ENCODE measurements at regions not wholly inside any gene's neighbourhood (a gene's known extent, or its start where the extent isn't known, plus 50 kb on each side); places are given as distances from the start of the nearest gene placed in this dataset.

DNA sequence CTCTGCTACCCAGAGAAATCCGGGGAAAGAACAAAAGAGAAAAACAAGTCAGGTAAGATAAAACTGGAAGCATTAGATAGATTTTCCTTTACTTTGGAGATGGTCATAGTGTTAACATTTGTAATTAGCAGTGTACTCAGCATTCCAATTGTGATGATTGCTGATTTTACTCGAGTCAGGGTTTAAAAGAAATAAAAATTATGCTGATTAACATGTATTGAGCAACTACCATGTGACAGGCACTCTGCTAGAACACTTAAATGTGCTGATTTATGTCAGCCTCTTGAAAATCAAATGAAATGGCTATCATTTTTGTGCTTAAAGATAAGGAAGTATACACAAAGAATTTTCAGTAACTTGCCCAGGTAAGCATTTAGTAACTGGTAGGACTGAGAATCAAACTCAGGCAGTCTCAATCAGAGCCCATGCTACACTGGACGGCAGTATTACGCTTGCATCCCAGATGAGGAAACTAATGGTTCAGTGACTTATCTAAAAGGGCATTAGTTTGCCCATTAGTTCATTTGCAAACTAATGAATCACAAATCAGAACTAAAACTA lies 735.1 kb upstream of the SORCS1 start:
- Histone ChIP-seq H3K27me3 (replicated peaks; ENCODE audit: control insufficient read depth, insufficient read depth, low read length) (no peaks in the 10 kb centered on the region), H3K4me3 (ENCODE audit: low read depth, low read length) (no peak overlapping the region), H3K36me3 (ENCODE audit: control insufficient read depth, insufficient read depth, low read length) (no peaks in the 10 kb centered on the region), H3K4me1 (no peaks in the 10 kb centered on the region), H3K9me3 (no peaks in the 10 kb centered on the region)
- H3K4me3 Mint-ChIP-seq (ENCODE audit: unreplicated experiment): no peak overlapping the region
- H3K27ac Mint-ChIP-seq (ENCODE audit: unreplicated experiment): no peak overlapping the region
- TF ChIP-seq, protein P1, sequence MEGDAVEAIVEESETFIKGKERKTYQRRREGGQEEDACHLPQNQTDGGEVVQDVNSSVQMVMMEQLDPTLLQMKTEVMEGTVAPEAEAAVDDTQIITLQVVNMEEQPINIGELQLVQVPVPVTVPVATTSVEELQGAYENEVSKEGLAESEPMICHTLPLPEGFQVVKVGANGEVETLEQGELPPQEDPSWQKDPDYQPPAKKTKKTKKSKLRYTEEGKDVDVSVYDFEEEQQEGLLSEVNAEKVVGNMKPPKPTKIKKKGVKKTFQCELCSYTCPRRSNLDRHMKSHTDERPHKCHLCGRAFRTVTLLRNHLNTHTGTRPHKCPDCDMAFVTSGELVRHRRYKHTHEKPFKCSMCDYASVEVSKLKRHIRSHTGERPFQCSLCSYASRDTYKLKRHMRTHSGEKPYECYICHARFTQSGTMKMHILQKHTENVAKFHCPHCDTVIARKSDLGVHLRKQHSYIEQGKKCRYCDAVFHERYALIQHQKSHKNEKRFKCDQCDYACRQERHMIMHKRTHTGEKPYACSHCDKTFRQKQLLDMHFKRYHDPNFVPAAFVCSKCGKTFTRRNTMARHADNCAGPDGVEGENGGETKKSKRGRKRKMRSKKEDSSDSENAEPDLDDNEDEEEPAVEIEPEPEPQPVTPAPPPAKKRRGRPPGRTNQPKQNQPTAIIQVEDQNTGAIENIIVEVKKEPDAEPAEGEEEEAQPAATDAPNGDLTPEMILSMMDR (IDR thresholded peaks at IDR 0.05; ENCODE audit: insufficient read depth in 1 of 2, low read depth in 1 of 2, low read length in 1 of 2, severe bottlenecking in 1 of 2, unreplicated experiment in 1 of 2): no peak
- BruUV-seq (replicated peaks): no TSS peak
- H3K9me3 Mint-ChIP-seq (ENCODE audit: unreplicated experiment): no peaks in the 10 kb centered on the region
- POLR2A ChIA-PET: no interaction called here
- CTCF ChIA-PET: no interaction called here
- no peaks in the 10 kb centered on the region for H3K36me3 Mint-ChIP-seq (ENCODE audit: insufficient read depth, unreplicated experiment)
- DNase-seq: no peak
- no peaks in the 10 kb centered on the region for H3K4me1 Mint-ChIP-seq (ENCODE audit: low read depth, unreplicated experiment)
- H3K27me3 Mint-ChIP-seq (ENCODE audit: insufficient read depth, unreplicated experiment): peaks cover 2% of the 10 kb centered on the region
- intact Hi-C loops (cut with micrococcal nuclease; ENCODE audit: unreplicated experiment): no loop called here

DNA sequence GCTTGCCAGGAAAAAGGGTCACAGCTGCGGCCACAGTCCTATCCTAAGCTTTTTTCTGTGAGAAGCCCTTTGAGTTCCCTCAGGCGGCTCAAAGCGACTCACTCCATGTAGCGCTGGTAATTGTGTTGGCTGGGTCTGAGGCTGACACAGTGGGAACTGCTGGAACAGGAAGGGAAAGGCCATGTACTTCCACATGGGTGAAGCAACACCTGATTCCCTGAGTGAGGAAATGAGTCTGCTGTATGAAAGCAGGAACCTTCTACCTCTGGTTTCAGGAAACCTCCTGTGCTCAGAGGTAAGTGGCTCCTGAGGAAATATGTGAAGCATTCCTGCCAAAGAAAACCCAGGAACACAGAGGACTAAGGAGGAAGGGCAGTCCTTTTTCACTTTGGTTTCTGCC lies 734.6 kb upstream of the SORCS1 start:
- Histone ChIP-seq H3K9me3 (no peaks in the 10 kb centered on the region), H3K27me3 (replicated peaks; ENCODE audit: control insufficient read depth, insufficient read depth, low read length) (no peaks in the 10 kb centered on the region), H3K4me1 (no peaks in the 10 kb centered on the region), H3K36me3 (ENCODE audit: control insufficient read depth, insufficient read depth, low read length) (no peaks in the 10 kb centered on the region), H3K4me3 (ENCODE audit: low read depth, low read length) (no peak overlapping the region)
- H3K9me3 Mint-ChIP-seq (ENCODE audit: unreplicated experiment): no peaks in the 10 kb centered on the region
- ChIA-PET CTCF (no interaction called here), POLR2A (no interaction called here)
- no peak for DNase-seq
- H3K4me3 Mint-ChIP-seq (ENCODE audit: unreplicated experiment): no peak overlapping the region
- intact Hi-C loops (cut with micrococcal nuclease; ENCODE audit: unreplicated experiment): no loop called here
- peaks cover 2% of the 10 kb centered on the region for H3K27me3 Mint-ChIP-seq (ENCODE audit: insufficient read depth, unreplicated experiment)
- H3K4me1 Mint-ChIP-seq (ENCODE audit: low read depth, unreplicated experiment): no peaks in the 10 kb centered on the region
- no peaks in the 10 kb centered on the region for H3K36me3 Mint-ChIP-seq (ENCODE audit: insufficient read depth, unreplicated experiment)
- no peak overlapping the region for H3K27ac Mint-ChIP-seq (ENCODE audit: unreplicated experiment)
- no TSS peak for BruUV-seq (replicated peaks)
- TF ChIP-seq, protein P1 (IDR thresholded peaks at IDR 0.05; ENCODE audit: insufficient read depth in 1 of 2, low read depth in 1 of 2, low read length in 1 of 2, severe bottlenecking in 1 of 2, unreplicated experiment in 1 of 2): no peak

DNA sequence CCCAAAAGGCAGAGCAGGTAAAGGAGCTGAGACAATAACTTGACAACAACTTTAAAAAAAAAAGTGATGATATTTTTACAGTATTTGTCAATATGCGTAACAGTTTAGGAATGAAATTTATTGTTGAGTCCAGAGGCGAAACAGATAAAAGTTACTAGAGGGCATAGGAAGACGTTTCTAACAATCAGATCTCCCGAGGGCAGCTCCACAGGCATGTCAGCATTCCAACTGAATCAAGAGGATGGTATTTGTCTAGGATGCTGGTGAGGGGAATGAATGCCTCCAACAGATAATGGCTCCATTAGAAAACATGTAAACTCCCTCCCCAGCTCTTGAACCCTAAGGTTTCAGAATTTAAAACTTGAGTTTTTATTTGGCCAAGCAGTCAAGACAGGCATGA lies 733.9 kb upstream of the SORCS1 start:
- ChIA-PET POLR2A (no interaction called here), CTCF (no interaction called here)
- Mint-ChIP-seq H3K9me3 (ENCODE audit: unreplicated experiment) (no peaks in the 10 kb centered on the region), H3K4me1 (ENCODE audit: low read depth, unreplicated experiment) (no peaks in the 10 kb centered on the region), H3K27ac (ENCODE audit: unreplicated experiment) (no peak overlapping the region), H3K27me3 (ENCODE audit: insufficient read depth, unreplicated experiment) (peaks cover 2% of the 10 kb centered on the region), H3K36me3 (ENCODE audit: insufficient read depth, unreplicated experiment) (no peaks in the 10 kb centered on the region), H3K4me3 (ENCODE audit: unreplicated experiment) (no peak overlapping the region)
- no peaks in the 10 kb centered on the region for H3K27me3 ChIP-seq (replicated peaks; ENCODE audit: control insufficient read depth, insufficient read depth, low read length)
- no peaks in the 10 kb centered on the region for H3K9me3 ChIP-seq
- TF ChIP-seq, protein P1 (IDR thresholded peaks at IDR 0.05; ENCODE audit: insufficient read depth in 1 of 2, low read depth in 1 of 2, low read length in 1 of 2, severe bottlenecking in 1 of 2, unreplicated experiment in 1 of 2): no peak
- DNase-seq: no peak
- intact Hi-C loops (cut with micrococcal nuclease; ENCODE audit: unreplicated experiment): no loop called here
- no peaks in the 10 kb centered on the region for H3K36me3 ChIP-seq (ENCODE audit: control insufficient read depth, insufficient read depth, low read length)
- H3K4me1 ChIP-seq: no peaks in the 10 kb centered on the region
- no peak overlapping the region for H3K4me3 ChIP-seq (ENCODE audit: low read depth, low read length)
- BruUV-seq (replicated peaks): no TSS peak
